ENCODE measurements at regions not wholly inside any gene's neighbourhood (a gene's known extent, or its start where the extent isn't known, plus 50 kb on each side); places are given as distances from the start of the nearest gene placed in this dataset.

DNA sequence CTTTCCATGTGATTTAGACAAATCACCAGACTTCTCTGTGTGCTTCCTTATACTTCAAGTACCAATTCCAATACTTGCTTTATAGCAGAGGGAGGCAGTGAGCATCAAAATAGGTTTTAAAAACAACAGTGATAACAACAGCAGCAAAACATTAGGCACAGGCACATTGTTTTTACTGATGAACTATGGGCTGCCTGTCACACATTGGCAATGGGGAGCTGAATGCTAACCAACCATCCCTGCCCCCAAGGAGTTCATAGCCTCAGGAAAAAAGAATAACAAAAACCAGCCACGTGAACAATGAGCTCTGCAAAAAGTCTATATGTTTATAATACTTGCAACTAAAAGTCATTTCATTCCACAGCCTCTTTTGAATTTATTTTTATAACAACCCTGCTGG is 287.9 kb upstream of the TRIB2 start:
- Histone ChIP-seq H3K27me3 (no peaks in the 10 kb centered on the region), H3K36me3 (no peaks in the 10 kb centered on the region), H3K4me1 (no peaks in the 10 kb centered on the region), H3K27ac (no peak overlapping the region), H3K9me3 (no peaks in the 10 kb centered on the region), H3K4me3 (no peak overlapping the region)
- ATAC-seq (no peak), DNase-seq (no peak)
- 85% methylated on average over 1 of the region's 1 CpG for WGBS (ENCODE audit: insufficient coverage, low coverage, low lambda C conversion rate, missing lambda C conversion rate)
- TF ChIP-seq POLR2A (IDR thresholded peaks at IDR 0.05), result no peak
- TF ChIP-seq, protein P1, sequence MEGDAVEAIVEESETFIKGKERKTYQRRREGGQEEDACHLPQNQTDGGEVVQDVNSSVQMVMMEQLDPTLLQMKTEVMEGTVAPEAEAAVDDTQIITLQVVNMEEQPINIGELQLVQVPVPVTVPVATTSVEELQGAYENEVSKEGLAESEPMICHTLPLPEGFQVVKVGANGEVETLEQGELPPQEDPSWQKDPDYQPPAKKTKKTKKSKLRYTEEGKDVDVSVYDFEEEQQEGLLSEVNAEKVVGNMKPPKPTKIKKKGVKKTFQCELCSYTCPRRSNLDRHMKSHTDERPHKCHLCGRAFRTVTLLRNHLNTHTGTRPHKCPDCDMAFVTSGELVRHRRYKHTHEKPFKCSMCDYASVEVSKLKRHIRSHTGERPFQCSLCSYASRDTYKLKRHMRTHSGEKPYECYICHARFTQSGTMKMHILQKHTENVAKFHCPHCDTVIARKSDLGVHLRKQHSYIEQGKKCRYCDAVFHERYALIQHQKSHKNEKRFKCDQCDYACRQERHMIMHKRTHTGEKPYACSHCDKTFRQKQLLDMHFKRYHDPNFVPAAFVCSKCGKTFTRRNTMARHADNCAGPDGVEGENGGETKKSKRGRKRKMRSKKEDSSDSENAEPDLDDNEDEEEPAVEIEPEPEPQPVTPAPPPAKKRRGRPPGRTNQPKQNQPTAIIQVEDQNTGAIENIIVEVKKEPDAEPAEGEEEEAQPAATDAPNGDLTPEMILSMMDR (IDR thresholded peaks at IDR 0.05), result no peak
- intact Hi-C loops (cut with DNase I), result no loop called here

DNA sequence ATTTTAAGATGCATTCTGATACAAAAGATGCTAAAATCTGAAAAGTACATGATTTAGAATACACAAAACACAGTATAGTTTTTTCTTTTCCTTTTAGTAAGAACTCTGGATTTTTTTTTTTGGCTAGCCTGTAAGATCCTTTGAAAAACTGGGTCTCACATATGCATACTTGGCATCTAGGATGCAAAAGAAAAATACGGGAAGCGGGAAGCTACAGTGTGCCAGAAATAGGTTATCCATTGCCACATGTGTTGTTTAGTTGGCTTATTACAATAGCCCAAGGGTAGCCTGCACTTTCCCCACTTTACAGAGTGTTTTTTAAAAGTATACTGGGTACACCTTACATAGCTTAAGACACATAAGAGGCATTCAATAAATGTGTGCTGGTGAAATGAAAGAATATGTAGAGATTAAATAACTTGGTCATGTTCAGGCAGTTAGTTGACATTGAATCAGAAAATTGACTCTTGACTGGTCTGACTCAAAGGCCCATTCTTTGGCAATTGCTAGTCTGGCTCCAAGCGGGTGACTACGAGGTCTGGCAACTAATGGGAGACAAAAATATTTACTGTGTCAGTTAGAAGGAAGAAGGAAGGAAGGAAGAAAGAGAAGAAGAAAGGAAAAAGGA is 286.8 kb upstream of the TRIB2 start:
- 89% methylated on average over 4 of the region's 4 CpGs for WGBS (ENCODE audit: insufficient coverage, low coverage, low lambda C conversion rate, missing lambda C conversion rate)
- no peak for ATAC-seq
- no peaks in the 10 kb centered on the region for H3K27me3 ChIP-seq
- intact Hi-C loops (cut with DNase I), result no loop called here
- H3K27ac ChIP-seq, result no peak overlapping the region
- H3K4me3 ChIP-seq, result no peak overlapping the region
- H3K9me3 ChIP-seq, result no peaks in the 10 kb centered on the region
- no peak for DNase-seq
- H3K4me1 ChIP-seq, result no peaks in the 10 kb centered on the region
- no peaks in the 10 kb centered on the region for H3K36me3 ChIP-seq
- no peak for TF ChIP-seq POLR2A (IDR thresholded peaks at IDR 0.05)
- TF ChIP-seq, protein P1 (IDR thresholded peaks at IDR 0.05), result no peak

DNA sequence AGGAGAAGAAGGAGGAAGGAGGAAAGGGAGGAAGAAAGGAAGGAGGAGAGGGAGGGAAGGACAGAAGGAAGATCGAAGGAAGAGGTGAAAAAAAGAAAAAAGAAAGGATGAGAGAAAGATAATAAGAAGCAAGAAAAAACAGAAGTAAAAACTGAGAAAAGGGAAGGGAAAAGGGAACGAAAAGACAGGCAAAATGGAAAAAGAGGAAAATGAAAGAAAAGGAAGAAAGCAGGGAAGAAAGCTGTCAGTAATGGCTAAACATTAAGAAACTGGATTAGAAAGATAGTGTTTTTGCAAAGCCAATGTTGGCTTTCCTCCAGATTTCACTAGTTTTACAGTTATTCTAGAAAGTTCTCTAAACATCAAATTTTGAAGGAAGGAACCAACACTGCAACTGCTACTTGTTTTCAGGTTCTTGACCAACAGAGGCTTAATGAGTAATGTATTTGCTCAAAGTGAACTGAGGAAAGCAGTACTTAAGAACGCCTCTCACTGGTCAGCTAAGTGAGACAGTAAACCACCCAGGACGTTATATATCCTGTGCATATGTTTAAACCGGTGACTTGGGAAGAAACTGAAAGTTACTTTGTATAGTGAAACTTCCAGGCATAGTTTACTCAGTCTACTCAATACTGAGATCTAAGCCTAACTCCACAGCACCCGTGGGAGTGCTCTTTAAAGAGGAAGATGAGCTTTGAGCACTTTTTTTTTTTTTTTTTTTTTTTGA is 286.2 kb upstream of the TRIB2 start:
- Histone ChIP-seq H3K27me3 (no peaks in the 10 kb centered on the region), H3K27ac (no peak overlapping the region), H3K4me3 (no peak overlapping the region), H3K4me1 (no peaks in the 10 kb centered on the region), H3K36me3 (no peaks in the 10 kb centered on the region), H3K9me3 (no peaks in the 10 kb centered on the region)
- no peak for DNase-seq
- intact Hi-C loops (cut with DNase I), result no loop called here
- 41% methylated on average over 6 of the region's 6 CpGs for WGBS (ENCODE audit: insufficient coverage, low coverage, low lambda C conversion rate, missing lambda C conversion rate)
- peak in 3 of 4 donors; percentile 45 to 73 (median 63) for ATAC-seq
- TF ChIP-seq POLR2A (IDR thresholded peaks at IDR 0.05), result no peak
- TF ChIP-seq, protein P1 (IDR thresholded peaks at IDR 0.05), result no peak

DNA sequence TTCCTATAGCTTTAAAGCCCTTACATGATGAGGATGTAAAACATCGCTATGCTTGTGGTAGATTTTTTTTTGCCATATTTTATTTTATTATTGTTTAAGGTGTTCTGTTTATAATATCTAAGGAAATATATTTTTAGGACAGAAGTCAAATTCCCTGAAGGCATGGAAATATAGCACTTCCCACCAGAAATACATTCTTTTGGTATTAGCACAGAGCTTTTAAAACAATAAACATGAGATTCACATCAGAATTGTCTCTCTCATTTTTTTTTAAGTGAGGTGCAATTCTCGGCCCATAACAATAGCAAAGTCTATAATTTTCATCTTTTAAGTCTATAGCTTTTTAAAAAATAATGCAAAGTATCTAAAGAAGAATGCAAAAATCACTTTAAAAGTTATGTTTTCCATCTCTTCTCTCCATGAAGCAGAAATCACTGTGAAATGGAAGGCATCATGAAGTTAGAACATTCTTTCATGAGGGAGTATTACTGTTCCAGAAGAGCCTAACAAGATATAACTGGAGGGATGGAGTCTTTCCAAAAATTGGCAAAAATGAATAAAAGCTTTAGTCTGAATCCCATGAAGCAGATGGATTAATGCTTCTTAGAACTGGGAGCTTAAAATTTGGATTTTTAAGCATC is 283.6 kb upstream of the TRIB2 start:
- no peaks in the 10 kb centered on the region for H3K27me3 ChIP-seq
- no peaks in the 10 kb centered on the region for H3K9me3 ChIP-seq
- DNase-seq, result no peak
- TF ChIP-seq, protein P1 (IDR thresholded peaks at IDR 0.05), result no peak
- no peak for TF ChIP-seq POLR2A (IDR thresholded peaks at IDR 0.05)
- H3K4me3 ChIP-seq, result no peak overlapping the region
- no peak overlapping the region for H3K27ac ChIP-seq
- no peaks in the 10 kb centered on the region for H3K36me3 ChIP-seq
- no peaks in the 10 kb centered on the region for H3K4me1 ChIP-seq
- ATAC-seq, result no peak
- 88% methylated on average over 2 of the region's 2 CpGs for WGBS (ENCODE audit: insufficient coverage, low coverage, low lambda C conversion rate, missing lambda C conversion rate)
- intact Hi-C loops (cut with DNase I), result no loop called here

Measured in right lobe of liver (tissue), 6 donors.